B cell (primary cell): ENCODE measurements at regions not wholly inside any gene's neighbourhood (a gene's known extent, or its start where the extent isn't known, plus 50 kb on each side); places are given as distances from the start of the nearest gene placed in this dataset.

Experiments used
- CTCF ChIP-seq: fragments of 200-600 bp; IDR thresholded peaks from one replicate; pipeline ENCODE4 v1.8.0; 2022; ENCODE audit warnings: antibody characterized with exemption, mild to moderate bottlenecking
- EZH2 ChIP-seq: IDR thresholded peaks from 2 replicates; pipeline ENCODE4 v1.6.1; 2012; ENCODE audit warnings: borderline replicate concordance, low read depth, mild to moderate bottlenecking, moderate library complexity, low read length; ENCODE audit not compliant: insufficient read depth, poor library complexity, severe bottlenecking

DNA sequence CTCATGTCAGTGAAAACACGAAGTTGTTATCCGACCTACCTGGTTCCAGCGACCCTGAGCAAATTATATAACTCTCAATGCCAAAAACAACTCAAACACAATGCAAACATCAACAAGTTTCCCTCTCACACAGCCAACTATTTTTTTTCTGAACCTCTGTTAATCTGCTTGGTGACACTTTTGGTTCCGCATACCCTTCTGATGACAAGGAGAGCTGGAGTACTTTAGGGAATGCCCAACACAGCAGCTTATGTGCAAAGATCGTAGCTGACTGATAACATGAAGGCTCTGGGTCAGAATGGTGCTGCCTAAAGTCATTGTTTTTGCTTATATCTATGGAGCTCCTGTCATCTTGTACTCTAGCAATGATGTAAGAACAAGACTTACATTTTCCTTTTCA is 72.7 kb upstream of the CCDC68 start:
- TF ChIP-seq CTCF (no peak), EZH2 (no peak)
